GM12873 (cell line): ENCODE measurements at regions not wholly inside any gene's neighbourhood (a gene's known extent, or its start where the extent isn't known, plus 50 kb on each side); places are given as distances from the start of the nearest gene placed in this dataset.

Experiments used
- TF ChIP-seq, protein P1 (sequence below): IDR thresholded peaks from 2 replicates; pipeline ENCODE4 v1.5.1; 2012; ENCODE audit warnings: low read depth, mild to moderate bottlenecking, moderate library complexity, low read length, control low read depth; ENCODE audit not compliant: insufficient read depth; ENCODE audit errors: missing control alignments

DNA sequence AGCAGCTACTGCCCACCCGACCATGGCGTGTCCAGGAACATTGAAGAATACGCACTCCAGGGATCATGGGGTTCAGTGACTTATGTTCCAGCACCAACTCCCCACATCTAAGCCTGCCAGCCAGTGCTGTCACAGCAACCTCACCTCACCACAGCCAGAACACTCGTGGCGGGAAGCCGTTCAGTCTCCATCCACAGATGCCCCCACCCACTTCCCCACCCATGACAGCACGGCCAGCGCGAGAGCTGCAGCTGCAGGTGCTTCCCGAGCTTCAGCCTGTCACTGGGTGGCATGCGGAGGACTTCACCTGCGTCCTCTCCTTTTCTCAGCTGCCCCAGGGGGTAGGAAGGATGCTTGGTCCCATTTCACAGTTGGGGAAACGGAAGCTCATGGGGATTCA is 50.3 kb downstream of the RBFOX3 start:
- TF ChIP-seq, protein P1, sequence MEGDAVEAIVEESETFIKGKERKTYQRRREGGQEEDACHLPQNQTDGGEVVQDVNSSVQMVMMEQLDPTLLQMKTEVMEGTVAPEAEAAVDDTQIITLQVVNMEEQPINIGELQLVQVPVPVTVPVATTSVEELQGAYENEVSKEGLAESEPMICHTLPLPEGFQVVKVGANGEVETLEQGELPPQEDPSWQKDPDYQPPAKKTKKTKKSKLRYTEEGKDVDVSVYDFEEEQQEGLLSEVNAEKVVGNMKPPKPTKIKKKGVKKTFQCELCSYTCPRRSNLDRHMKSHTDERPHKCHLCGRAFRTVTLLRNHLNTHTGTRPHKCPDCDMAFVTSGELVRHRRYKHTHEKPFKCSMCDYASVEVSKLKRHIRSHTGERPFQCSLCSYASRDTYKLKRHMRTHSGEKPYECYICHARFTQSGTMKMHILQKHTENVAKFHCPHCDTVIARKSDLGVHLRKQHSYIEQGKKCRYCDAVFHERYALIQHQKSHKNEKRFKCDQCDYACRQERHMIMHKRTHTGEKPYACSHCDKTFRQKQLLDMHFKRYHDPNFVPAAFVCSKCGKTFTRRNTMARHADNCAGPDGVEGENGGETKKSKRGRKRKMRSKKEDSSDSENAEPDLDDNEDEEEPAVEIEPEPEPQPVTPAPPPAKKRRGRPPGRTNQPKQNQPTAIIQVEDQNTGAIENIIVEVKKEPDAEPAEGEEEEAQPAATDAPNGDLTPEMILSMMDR, result no peak

- TF ChIP-seq, protein P1, result no peak
Measured at GRCh38 chr17:79559111-79559887, 51.6 kb downstream of the RBFOX3 start.

DNA sequence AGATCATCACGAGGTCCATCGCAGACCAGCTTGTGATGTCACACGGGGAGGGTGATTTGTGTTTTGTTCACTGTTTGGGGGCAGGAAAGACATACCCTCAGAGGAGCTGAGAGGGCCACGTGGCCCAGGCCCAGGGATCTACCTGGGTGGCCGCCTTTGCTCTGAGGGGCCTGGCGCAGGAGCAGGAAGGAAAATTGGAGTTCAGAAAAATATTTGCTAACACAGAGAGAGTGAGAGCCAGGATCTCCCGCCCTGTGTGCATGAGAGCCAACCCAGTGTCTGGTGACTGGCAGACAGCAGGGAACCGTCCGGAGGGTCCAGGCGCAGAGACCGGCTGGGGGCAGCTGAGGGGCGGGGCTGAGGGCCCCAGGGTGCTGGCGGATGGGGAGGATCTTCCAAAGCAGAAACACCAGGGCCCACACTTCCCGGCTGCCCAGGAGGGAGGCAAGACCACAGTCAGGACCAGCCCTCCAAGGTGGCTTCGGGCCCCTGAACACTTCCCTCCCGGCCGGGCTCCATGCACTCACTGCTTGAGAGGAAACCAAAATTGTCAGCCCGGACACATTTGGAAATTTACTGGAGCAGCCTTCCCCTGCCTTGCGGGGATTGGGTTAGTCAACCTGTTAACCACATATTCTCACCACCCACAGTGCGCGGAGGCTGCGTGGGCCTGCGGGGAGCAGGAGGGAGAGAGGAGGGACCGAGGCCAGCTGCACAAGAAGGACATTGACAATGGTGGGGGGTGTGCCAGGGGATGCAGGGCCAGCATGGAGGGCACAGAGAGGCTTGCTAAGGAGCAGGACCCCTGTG is 52.6 kb downstream of the RBFOX3 start:
- TF ChIP-seq, protein P1, result no peak

- TF ChIP-seq, protein P1, result no peak
Measured at GRCh38 chr17:79557276-79558090, 53.4 kb downstream of the RBFOX3 start.

DNA sequence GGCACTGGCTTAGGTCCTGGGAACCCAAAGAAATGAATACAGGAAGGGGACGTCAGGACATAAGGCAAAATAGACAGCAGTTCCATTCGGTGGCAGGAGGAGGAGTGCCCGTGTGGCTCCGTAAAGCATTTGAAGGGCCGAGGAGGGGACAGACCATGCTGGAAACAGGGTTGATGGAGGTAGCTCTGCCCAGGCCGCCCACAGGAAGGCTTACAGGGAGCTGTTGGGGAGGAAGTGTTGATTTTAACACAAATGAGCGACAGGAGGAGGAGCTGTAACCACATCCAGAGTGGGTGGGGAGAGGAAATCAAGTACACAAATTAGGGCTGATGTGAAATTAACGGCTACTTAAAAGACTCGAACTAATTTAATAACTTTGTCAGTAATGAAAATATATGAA is 54.6 kb downstream of the RBFOX3 start:
- TF ChIP-seq, protein P1, result no peak

DNA sequence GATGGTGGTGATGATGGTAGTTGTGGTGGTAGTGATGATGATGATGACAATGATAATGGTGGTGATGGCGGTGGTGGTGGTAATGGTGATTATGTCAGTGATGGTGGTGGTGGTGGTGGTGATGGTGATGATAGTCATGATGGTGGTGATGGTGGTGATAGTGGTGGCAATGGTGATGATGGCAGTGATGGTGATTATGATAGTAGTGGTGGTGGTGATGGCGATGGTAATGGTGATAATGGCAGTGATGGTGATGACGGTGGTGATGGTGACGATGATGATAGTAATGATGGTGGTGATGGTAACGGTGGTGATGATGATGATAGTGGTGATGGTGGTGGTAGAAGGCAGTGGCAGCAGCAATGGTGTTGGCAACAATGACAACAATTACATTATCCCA is 55.3 kb downstream of the RBFOX3 start:
- TF ChIP-seq, protein P1, result no peak
